ENCODE measurements at regions not wholly inside any gene's neighbourhood (a gene's known extent, or its start where the extent isn't known, plus 50 kb on each side); places are given as distances from the start of the nearest gene placed in this dataset.

DNA sequence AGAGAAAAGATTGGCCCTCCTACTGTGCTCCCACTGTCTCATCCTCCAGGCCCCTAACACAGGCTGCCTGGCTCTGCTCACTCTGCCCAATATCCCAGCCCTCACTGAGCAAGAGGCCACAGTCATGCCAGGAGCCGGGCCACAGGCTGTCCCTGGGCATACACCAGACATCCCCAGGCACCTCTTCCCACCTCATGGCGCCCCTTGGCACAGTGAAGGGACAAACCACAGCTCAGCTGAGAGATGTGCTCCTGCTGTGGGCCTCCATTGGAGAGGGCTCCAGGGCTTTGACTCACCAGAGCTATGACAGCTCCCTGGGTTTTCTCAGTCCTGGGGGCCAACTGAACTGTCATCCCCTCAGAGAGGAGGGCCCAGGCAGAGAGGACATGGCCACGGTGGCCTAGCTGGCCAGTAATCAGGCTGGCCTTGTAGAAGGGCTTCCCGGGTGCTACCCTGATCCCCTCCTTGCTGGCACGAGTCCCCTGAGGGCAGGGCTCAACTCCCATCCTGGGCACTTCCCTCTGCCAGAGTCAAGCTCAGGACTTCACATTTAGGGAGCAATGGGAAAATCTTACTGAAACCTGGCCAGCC lies 220.9 kb downstream of the TUBA3C start:
- TF ChIP-seq POLR2AphosphoS5 (IDR thresholded peaks at IDR 0.05; ENCODE audit: low read depth, low read length) (no peak), TCF7L2 (IDR thresholded peaks at IDR 0.05; ENCODE audit: low read depth, low read length) (no peak), SIN3A (IDR thresholded peaks at IDR 0.05; ENCODE audit: borderline replicate concordance, insufficient read depth, low read depth, low read length) (no peak)
- TF ChIP-seq, protein P1, sequence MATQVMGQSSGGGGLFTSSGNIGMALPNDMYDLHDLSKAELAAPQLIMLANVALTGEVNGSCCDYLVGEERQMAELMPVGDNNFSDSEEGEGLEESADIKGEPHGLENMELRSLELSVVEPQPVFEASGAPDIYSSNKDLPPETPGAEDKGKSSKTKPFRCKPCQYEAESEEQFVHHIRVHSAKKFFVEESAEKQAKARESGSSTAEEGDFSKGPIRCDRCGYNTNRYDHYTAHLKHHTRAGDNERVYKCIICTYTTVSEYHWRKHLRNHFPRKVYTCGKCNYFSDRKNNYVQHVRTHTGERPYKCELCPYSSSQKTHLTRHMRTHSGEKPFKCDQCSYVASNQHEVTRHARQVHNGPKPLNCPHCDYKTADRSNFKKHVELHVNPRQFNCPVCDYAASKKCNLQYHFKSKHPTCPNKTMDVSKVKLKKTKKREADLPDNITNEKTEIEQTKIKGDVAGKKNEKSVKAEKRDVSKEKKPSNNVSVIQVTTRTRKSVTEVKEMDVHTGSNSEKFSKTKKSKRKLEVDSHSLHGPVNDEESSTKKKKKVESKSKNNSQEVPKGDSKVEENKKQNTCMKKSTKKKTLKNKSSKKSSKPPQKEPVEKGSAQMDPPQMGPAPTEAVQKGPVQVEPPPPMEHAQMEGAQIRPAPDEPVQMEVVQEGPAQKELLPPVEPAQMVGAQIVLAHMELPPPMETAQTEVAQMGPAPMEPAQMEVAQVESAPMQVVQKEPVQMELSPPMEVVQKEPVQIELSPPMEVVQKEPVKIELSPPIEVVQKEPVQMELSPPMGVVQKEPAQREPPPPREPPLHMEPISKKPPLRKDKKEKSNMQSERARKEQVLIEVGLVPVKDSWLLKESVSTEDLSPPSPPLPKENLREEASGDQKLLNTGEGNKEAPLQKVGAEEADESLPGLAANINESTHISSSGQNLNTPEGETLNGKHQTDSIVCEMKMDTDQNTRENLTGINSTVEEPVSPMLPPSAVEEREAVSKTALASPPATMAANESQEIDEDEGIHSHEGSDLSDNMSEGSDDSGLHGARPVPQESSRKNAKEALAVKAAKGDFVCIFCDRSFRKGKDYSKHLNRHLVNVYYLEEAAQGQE (IDR thresholded peaks at IDR 0.05; ENCODE audit: insufficient read depth in 1 of 2, low read depth in 2 of 2, low read length in 1 of 2) = no peak
- TF ChIP-seq, protein P2, sequence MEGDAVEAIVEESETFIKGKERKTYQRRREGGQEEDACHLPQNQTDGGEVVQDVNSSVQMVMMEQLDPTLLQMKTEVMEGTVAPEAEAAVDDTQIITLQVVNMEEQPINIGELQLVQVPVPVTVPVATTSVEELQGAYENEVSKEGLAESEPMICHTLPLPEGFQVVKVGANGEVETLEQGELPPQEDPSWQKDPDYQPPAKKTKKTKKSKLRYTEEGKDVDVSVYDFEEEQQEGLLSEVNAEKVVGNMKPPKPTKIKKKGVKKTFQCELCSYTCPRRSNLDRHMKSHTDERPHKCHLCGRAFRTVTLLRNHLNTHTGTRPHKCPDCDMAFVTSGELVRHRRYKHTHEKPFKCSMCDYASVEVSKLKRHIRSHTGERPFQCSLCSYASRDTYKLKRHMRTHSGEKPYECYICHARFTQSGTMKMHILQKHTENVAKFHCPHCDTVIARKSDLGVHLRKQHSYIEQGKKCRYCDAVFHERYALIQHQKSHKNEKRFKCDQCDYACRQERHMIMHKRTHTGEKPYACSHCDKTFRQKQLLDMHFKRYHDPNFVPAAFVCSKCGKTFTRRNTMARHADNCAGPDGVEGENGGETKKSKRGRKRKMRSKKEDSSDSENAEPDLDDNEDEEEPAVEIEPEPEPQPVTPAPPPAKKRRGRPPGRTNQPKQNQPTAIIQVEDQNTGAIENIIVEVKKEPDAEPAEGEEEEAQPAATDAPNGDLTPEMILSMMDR (IDR thresholded peaks at IDR 0.05) = no peak
- DNase-seq (ENCODE audit: low read depth, low spot score) = no peak
- no peaks in the 10 kb centered on the region for H3K9me3 ChIP-seq (ENCODE audit: control insufficient read depth, insufficient read depth, low read depth, low read length)
- H3K4me3 ChIP-seq (ENCODE audit: low read depth in 2 of 2, low read length in 2 of 2) = no peak overlapping the region
- H3K27ac ChIP-seq (ENCODE audit: low read length) = no peak overlapping the region
- BruUV-seq (replicated peaks) = no TSS peak
- ChIA-PET CTCF (no interaction called here), POLR2A (no interaction called here)
- no peaks in the 10 kb centered on the region for H3K27me3 ChIP-seq (ENCODE audit: control insufficient read depth, insufficient read depth, low read length)
- in situ Hi-C loops (cut with HindIII; ENCODE audit: low pct_unique_long_range_greater_than_20kb, low sequenced_read_pairs) = no loop called here
- no peaks in the 10 kb centered on the region for H3K4me1 ChIP-seq (ENCODE audit: control insufficient read depth, insufficient read depth, low read length)
- no peak for ATAC-seq
- intact Hi-C loops (cut with micrococcal nuclease; ENCODE audit: unreplicated experiment) = no loop called here
- no peaks in the 10 kb centered on the region for H3K36me3 ChIP-seq (ENCODE audit: control insufficient read depth, insufficient read depth, low read length)

DNA sequence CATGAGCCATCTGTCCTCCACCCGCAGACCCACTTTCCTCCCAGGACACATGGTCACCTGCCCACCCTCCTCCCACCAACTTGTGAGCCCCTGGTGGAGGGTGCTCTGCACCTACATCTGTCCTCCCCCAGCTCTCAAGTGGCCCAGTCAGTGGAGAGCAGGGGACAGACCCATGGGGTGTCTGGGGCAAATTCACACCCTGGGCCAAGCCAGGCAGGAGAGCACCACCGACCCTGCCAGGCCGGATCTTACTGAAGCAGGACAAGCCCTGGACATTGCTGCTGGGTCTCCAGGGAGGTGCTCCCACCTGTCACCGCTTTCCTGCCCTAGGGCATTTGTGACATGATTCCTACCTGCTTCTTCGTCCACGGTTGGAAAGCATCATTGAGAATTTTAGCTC lies 221.6 kb downstream of the TUBA3C start:
- no TSS peak for BruUV-seq (replicated peaks)

More for the DNA sequence above, 221.6 kb downstream of the TUBA3C start:
- Histone ChIP-seq H3K36me3 (ENCODE audit: control insufficient read depth, insufficient read depth, low read length) (no peaks in the 10 kb centered on the region), H3K4me1 (ENCODE audit: control insufficient read depth, insufficient read depth, low read length) (no peaks in the 10 kb centered on the region), H3K4me3 (ENCODE audit: low read depth in 2 of 2, low read length in 2 of 2) (no peak overlapping the region), H3K27ac (ENCODE audit: low read length) (no peak overlapping the region), H3K27me3 (ENCODE audit: control insufficient read depth, insufficient read depth, low read length) (no peaks in the 10 kb centered on the region), H3K9me3 (ENCODE audit: control insufficient read depth, insufficient read depth, low read depth, low read length) (no peaks in the 10 kb centered on the region)
- ATAC-seq (no peak), DNase-seq (ENCODE audit: low read depth, low spot score) (no peak)
- TF ChIP-seq TCF7L2 (IDR thresholded peaks at IDR 0.05; ENCODE audit: low read depth, low read length) (no peak), SIN3A (IDR thresholded peaks at IDR 0.05; ENCODE audit: borderline replicate concordance, insufficient read depth, low read depth, low read length) (no peak), POLR2AphosphoS5 (IDR thresholded peaks at IDR 0.05; ENCODE audit: low read depth, low read length) (no peak)
- TF ChIP-seq, protein P1 (IDR thresholded peaks at IDR 0.05; ENCODE audit: insufficient read depth in 1 of 2, low read depth in 2 of 2, low read length in 1 of 2) = no peak
- TF ChIP-seq, protein P2 (IDR thresholded peaks at IDR 0.05) = no peak
- in situ Hi-C loops (cut with HindIII; ENCODE audit: low pct_unique_long_range_greater_than_20kb, low sequenced_read_pairs) (no loop called here), intact Hi-C loops (cut with micrococcal nuclease; ENCODE audit: unreplicated experiment) (no loop called here)
- CTCF ChIA-PET = no interaction called here
- POLR2A ChIA-PET = no interaction called here
